NCI-H524 (cell line): ENCODE measurements at regions not wholly inside any gene's neighbourhood (a gene's known extent, or its start where the extent isn't known, plus 50 kb on each side); places are given as distances from the start of the nearest gene placed in this dataset.
"Not testable (repeated sequence)": the region's sequence is repeated elsewhere in the genome, so short reads cannot be mapped to it uniquely, and the experiment has no call there.

Experiments used
- DNase-seq, 2 experiments: peaks; one replicate each; lab custom pipeline; 2025; lab: John Stamatoyannopoulos, UW

DNA sequence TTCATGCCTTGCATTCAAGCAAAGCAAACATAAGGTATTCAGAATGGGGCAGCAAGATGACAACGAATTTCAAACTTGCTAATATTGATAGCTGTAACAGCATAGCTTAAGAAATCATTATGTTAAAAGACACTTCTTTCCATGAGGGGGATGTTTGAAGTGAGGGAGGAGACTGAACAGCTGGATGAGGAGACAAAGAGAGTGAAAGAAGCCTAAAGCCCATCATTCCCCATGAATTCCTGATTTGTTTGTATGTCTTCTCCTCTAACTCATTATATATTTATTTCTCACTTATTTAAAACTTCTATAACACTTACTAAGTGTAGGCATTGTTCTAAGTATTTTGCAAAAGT is 125.2 kb upstream of the PBX1 start:
- no peak for DNase-seq

GRCh38 chr1:164440232-164440631 is 118.8 kb upstream of the PBX1 start:
- DNase-seq, result peak in 1 of 2 experiments; percentile 10

DNA sequence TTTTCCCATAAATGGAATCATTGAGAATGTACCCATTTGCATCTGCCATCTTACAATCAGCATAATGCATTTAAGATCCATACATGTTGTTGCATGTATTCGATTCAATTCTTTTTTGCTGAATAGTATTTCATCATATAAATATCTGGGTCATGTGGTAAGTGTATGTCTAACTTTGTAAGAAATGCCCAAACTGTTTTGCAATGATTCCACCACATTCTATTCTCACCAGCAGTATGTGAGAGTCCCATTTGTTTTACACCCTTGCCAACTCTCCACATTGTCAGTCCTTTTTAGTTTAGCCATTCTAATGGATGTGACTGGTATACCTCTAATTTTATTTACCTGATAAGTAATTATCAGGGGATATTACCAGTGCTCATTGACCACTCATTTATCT is 115.8 kb upstream of the PBX1 start:
- DNase-seq, result no peak

DNA sequence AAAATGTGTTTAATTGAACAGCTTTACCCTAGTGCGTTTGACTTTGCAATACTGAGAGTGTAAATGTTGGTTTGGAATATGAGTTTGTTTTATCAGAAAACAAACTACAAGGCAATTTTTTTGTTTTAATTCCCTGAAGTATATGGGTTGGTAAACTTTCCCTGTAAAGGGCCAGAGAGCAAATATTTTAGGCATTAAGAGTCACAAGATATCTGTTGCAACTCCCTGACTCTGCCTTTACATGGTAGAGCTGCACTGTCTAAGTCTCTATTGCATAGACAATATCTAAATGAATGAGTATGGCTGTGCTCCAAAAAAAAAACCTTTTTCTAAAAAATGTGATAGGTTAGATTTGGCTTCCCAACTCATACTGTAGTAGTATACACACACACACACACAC is 115.1 kb upstream of the PBX1 start:
- no peak for DNase-seq

DNA sequence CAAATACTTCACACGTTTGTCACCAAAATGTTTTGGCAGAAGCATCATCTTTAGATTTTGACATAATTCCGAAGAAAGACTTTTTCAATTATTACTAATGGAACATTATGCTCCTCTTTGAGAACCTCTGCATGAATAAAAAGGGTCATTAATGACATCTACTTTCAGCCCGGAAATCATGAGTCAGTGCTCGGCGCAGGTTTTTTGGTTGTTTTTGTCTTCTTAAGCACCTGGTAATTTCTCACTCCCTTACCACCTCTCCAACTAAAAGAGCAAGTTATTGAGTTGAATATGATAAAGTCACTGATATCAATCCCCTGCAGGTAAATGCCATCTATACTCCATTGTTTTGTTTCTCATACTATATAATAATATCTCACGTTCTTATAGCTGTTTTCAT is 113.0 kb upstream of the PBX1 start:
- no peak for DNase-seq

DNA sequence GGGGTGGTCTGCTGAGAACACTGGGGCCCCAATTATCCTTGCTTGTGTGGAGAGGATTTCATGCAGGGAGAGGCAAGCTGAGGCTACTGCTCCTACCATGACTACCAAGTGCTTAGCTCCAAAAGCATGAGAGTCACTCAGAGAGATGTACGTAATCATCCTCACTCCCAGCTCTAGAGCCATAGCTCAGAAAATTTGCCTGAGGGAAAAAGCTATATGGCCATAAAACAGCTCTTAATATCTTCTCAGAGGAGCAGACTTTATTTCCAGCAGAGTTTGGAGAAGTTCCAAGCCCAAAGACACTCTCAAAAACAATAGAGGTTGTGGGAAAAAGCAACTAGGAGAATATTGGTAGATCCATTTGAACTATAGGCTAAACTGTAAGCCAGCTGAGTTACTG is 106.4 kb upstream of the PBX1 start:
- no peak for DNase-seq

DNA sequence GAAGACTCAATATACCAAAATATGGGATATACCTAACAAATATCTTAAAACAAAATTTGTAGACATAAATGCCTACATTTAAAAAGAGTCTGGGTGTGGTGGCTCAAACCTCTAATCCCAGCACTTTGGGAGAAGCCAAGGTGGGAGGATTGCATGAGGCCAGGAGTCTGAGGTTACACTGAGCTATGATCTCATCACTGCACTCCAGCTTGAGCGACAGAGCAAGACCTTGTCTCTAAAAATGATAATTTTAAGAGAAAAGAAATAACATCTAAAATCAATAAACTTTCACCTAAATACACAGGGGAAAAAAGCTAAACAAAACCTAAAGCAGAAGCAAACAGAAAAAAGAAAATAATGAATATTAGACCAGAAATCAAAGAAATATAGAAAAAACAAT is 102.7 kb upstream of the PBX1 start:
- DNase-seq, result no peak

GRCh38 chr1:164459176-164459575 is 99.8 kb upstream of the PBX1 start:
- not testable (repeated sequence) for DNase-seq

GRCh38 chr1:164466001-164466421 is 93.0 kb upstream of the PBX1 start:
- no peak for DNase-seq

GRCh38 chr1:164466429-164466828 is 92.6 kb upstream of the PBX1 start:
- no peak for DNase-seq

DNA sequence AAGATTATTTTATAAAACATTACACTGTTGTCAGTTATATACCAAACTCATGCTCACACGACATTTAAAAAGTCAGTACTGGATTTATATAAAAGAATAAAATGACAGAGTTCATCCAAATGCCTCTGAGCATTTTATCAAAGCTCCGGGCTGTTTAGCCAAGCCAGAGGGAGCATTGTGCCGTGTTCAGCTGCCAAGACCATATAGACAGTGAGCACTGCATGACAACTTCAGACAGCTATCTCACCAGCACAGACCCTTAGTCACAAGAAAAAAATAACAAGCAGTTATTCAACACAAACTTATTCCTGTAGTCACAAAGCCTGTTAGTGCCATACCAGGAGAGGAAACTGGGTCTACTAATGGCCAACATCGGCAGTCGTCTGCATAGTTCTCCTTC is 88.0 kb upstream of the PBX1 start:
- no peak for DNase-seq

DNA sequence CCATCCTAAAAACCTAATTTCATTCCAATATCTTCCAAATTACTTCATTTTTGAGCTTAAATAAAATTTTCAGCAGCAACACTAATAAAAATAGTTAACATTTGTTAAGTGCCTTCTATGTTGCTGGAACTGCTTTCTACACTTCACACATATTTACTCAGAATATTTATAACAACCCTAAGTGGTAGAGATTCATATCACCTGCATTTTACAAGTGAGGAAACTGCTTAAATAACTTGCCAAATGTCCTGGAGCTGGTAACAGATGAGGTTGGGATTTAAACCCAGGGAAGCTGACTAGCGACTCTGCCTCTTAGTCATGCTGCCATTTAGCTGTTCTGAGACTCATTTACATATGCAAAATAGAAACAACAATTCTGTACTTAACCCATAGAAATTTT is 86.1 kb upstream of the PBX1 start:
- DNase-seq, result no peak

DNA sequence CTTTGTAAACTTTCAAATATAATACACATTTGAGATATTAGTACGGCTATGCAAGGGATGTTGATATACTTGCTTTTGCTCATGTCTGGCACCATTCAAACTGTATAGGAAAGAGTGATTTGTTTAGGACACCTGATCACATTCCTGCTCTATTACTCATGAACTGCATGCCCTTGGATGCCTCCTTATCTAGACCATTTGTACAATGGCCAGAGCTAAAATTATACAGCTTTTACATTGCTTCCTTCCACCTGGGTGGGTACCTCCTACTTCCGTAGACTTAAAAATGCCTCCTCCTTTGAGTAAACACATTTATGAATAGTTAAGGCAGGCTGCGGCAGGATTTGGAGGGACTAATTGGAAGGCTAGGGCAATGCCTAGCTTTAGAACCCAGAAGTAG is 85.4 kb upstream of the PBX1 start:
- DNase-seq, result no peak

DNA sequence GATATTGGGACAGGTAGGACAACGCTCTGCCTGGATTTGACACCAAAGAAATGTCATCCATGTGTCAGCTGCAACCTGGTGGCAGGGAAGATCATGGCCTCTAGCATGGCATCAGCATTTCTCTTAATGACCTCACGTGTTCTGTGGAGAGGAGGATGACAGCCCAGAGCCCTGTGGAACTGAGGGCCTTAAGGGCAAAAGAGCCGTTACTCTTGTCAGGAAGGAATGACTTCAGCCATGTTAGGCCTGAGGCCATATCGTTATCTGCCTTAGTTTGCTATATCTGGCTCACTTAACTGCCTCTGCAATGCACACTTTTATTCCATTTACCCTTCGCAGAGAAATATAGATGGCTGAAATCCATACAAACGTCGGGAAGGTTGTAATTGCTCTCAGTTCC is 83.2 kb upstream of the PBX1 start:
- no peak for DNase-seq

- DNase-seq, result no peak
Measured at GRCh38 chr1:164477343-164477742, 81.6 kb upstream of the PBX1 start.

DNA sequence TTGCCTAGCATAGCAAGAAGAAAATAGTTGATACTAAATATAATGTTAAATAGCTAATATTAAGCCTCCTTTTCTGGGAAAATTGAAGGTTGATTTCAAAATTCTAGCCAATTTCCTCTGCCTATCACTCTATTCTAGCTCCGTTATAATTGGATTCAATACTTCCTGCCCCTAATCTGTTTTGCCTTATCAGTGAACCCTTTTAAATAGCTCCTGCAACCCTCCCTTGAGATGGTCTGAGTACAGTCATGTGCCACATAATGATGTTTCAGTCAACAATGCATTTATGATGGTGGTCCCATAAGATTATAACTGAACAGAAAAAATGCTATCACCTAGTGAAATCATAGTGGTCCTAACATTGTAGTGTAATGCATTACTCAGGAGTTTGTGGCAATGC is 79.7 kb upstream of the PBX1 start:
- DNase-seq, result no peak

DNA sequence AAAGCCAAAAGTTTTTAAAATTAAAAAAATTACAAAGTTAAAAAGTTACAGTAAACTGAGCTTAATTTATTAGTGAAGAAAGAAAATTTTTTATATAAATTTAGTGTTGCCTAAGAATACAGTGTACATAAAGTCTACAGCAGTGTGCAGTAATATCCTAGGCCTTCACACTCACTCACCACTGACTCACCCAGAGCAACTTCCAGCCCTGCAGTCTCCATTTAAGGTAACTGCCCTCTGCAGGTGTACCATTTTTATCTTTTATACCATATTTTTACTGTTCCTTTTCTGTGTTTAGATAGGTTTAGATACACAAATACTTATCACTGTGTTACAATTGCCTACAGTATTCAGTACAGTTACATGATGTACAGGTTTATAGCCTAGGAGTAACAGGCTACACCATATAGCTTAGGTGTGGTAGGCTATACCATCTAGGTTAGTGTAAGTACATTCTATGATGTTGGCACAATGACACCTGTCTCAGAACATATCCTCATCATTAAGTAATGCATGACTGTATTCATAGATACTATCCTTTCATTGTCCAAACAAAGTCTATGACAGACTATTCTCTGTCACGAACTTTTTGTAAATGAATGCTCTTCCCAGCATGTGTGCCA is 78.6 kb upstream of the PBX1 start:
- DNase-seq, result no peak

GRCh38 chr1:164495905-164496304 is 63.1 kb upstream of the PBX1 start:
- DNase-seq, result no peak

DNA sequence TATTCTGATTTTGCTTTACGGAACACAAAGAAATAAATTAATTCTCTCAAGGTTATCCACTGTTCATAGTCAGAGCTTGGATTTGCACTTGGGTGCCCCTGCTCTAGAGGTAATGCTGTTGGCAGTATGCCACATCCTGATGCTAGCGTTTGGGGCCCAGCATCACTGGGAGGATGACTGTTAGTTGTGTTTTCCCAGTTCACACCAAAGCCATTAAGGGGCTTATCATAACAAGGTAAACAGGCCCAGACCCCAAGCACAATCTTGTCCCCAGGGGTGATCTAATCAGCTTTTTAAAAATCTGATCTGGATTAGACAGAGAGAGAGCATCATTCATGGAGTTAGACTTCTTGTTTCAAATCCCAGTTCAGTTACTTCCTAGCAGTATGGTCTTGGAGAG is 60.2 kb upstream of the PBX1 start:
- DNase-seq, result no peak

DNA sequence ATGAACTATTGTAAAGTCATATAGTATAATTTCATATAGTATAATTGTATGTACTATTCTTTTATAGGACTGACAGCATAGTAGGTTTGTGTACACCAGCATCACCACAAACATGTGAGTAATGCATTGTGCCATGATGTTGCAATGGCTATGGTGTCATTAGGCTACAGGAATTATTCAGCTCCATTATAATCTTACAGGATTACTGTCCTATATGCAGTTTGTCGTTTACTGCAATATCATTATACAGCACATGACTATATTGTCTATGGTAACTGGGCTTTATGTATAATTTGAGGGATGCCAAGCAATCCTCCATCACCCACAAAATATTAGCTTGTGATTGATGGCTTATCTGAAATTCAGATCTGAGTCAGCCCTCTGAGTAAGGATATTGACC is 54.2 kb upstream of the PBX1 start:
- no peak for DNase-seq
